B cell (primary cell): ENCODE measurements at regions not wholly inside any gene's neighbourhood (a gene's known extent, or its start where the extent isn't known, plus 50 kb on each side); places are given as distances from the start of the nearest gene placed in this dataset.

Experiments used
- EZH2 ChIP-seq: IDR thresholded peaks from 2 replicates; pipeline ENCODE4 v1.6.1; 2012; ENCODE audit warnings: borderline replicate concordance, low read depth, mild to moderate bottlenecking, moderate library complexity, low read length; ENCODE audit not compliant: insufficient read depth, poor library complexity, severe bottlenecking
- TF ChIP-seq, protein P1 (sequence below): fragments of 200-600 bp; IDR thresholded peaks from one replicate; pipeline ENCODE4 v1.8.0; 2022; ENCODE audit warnings: antibody characterized with exemption, mild to moderate bottlenecking

DNA sequence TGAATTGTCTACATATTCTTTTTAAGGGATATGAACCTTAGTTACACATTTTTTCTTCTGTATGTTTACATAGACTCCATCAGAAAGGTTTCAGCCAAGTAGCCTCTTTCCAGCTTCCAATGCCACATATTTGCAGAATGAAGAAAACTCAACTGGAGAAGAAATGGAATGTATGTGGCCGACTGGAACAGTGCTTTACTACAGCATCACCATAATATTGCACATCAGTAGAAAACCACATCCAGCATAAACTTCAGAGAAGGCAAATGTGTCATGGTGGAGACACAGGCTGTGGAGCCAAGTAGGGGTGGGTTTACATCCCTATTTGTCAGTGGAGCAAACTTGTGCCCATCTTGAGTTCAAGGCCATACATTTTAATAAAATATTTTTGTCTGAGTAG, 204.8 kb upstream of the LDB2 start:
- TF ChIP-seq, protein P1, sequence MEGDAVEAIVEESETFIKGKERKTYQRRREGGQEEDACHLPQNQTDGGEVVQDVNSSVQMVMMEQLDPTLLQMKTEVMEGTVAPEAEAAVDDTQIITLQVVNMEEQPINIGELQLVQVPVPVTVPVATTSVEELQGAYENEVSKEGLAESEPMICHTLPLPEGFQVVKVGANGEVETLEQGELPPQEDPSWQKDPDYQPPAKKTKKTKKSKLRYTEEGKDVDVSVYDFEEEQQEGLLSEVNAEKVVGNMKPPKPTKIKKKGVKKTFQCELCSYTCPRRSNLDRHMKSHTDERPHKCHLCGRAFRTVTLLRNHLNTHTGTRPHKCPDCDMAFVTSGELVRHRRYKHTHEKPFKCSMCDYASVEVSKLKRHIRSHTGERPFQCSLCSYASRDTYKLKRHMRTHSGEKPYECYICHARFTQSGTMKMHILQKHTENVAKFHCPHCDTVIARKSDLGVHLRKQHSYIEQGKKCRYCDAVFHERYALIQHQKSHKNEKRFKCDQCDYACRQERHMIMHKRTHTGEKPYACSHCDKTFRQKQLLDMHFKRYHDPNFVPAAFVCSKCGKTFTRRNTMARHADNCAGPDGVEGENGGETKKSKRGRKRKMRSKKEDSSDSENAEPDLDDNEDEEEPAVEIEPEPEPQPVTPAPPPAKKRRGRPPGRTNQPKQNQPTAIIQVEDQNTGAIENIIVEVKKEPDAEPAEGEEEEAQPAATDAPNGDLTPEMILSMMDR, result no peak
- TF ChIP-seq EZH2, result no peak
